ENCODE measurements at regions not wholly inside any gene's neighbourhood (a gene's known extent, or its start where the extent isn't known, plus 50 kb on each side); places are given as distances from the start of the nearest gene placed in this dataset.

GRCh38 chr2:174697255-174697654 is 67.0 kb downstream of the CHRNA1 start:
- POLR2A ChIA-PET = no interaction called here
- CTCF ChIA-PET = interaction anchor here (0.5 to 7.7 kb wide), 68 partner anchors 8 to 1400 kb away, joined by 3 to 146 read pairs (median 4); partner anchors contain the start of genes CHN1 and CHRNA1
- DNase-seq (ENCODE audit: low read depth, low spot score) = no peak
- Histone ChIP-seq H3K4me3 (ENCODE audit: low read depth, low read length) (no peak overlapping the region), H3K9me3 (ENCODE audit: control insufficient read depth, insufficient read depth, low read length) (peaks cover 6% of the 10 kb centered on the region; the same call in 1 of the 2 replicates), H3K27me3 (ENCODE audit: control insufficient read depth, insufficient read depth, low read length) (peaks cover 15% of the 10 kb centered on the region), H3K27ac (ENCODE audit: low read depth, low read length) (no peak overlapping the region)
- TF ChIP-seq, protein P1, sequence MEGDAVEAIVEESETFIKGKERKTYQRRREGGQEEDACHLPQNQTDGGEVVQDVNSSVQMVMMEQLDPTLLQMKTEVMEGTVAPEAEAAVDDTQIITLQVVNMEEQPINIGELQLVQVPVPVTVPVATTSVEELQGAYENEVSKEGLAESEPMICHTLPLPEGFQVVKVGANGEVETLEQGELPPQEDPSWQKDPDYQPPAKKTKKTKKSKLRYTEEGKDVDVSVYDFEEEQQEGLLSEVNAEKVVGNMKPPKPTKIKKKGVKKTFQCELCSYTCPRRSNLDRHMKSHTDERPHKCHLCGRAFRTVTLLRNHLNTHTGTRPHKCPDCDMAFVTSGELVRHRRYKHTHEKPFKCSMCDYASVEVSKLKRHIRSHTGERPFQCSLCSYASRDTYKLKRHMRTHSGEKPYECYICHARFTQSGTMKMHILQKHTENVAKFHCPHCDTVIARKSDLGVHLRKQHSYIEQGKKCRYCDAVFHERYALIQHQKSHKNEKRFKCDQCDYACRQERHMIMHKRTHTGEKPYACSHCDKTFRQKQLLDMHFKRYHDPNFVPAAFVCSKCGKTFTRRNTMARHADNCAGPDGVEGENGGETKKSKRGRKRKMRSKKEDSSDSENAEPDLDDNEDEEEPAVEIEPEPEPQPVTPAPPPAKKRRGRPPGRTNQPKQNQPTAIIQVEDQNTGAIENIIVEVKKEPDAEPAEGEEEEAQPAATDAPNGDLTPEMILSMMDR (IDR thresholded peaks at IDR 0.05; ENCODE audit: low read depth, low read length) = peak; percentile 93

- DNase-seq (ENCODE audit: low read depth, low spot score) = no peak
- H3K27ac ChIP-seq (ENCODE audit: low read depth, low read length) = no peak overlapping the region
- POLR2A ChIA-PET = no interaction called here
- H3K27me3 ChIP-seq (ENCODE audit: control insufficient read depth, insufficient read depth, low read length) = peaks cover 15% of the 10 kb centered on the region
- CTCF ChIA-PET = interaction anchor here (1.0 to 7.7 kb wide), 9 partner anchors 9 to 588 kb away, joined by 3 to 146 read pairs (median 10); no protein-coding TSS in a partner anchor
- TF ChIP-seq, protein P1 (IDR thresholded peaks at IDR 0.05; ENCODE audit: low read depth, low read length) = no peak
- peaks cover 6% of the 10 kb centered on the region; the same call in 1 of the 2 replicates for H3K9me3 ChIP-seq (ENCODE audit: control insufficient read depth, insufficient read depth, low read length)
- H3K4me3 ChIP-seq (ENCODE audit: low read depth, low read length) = no peak overlapping the region
Measured at GRCh38 chr2:174694920-174695319, 69.4 kb downstream of the CHRNA1 start.

DNA sequence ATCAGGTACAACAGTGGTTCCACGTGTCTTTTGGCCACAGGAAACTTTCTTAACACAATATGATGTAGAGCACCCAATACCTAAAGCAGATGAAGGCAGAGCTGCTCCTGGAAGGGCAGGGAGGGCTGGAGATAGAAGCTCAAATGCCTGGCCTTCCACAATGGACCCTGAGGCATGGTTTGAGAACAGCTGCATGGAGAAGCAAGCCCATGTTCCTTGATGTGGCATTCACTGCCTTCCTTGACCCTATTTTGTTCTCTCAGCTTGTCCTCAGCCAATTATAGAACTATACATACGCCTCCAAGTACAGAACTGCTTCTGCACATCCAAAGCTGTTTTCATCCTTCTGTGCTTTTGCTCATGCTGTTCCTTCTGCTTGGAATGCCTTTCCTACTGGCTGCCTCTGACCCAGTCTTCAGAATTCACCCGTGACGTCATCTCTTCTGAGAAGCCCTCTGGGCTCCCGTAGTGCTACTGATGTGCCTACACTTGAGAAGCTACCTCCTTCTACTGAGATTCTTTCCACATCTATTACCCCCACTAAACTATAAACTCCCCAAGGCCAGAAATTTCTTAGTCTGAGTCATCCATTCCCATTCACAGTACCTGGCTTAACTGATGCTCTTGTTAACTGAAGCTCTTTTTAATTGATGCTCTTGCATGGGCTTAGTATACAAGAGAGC is 69.9 kb downstream of the CHRNA1 start:
- peaks cover 15% of the 10 kb centered on the region for H3K27me3 ChIP-seq (ENCODE audit: control insufficient read depth, insufficient read depth, low read length)
- ChIA-PET CTCF (interaction anchor here (0.5 to 7.7 kb wide), 9 partner anchors 54 to 304 kb away, joined by 3 to 128 read pairs (median 5); no protein-coding TSS in a partner anchor), POLR2A (no interaction called here)
- DNase-seq (ENCODE audit: low read depth, low spot score) = no peak
- no peak overlapping the region for H3K4me3 ChIP-seq (ENCODE audit: low read depth, low read length)
- TF ChIP-seq, protein P1 (IDR thresholded peaks at IDR 0.05; ENCODE audit: low read depth, low read length) = no peak
- H3K9me3 ChIP-seq (ENCODE audit: control insufficient read depth, insufficient read depth, low read length) = peaks cover 6% of the 10 kb centered on the region; the same call in 1 of the 2 replicates
- H3K27ac ChIP-seq (ENCODE audit: low read depth, low read length) = no peak overlapping the region

DNA sequence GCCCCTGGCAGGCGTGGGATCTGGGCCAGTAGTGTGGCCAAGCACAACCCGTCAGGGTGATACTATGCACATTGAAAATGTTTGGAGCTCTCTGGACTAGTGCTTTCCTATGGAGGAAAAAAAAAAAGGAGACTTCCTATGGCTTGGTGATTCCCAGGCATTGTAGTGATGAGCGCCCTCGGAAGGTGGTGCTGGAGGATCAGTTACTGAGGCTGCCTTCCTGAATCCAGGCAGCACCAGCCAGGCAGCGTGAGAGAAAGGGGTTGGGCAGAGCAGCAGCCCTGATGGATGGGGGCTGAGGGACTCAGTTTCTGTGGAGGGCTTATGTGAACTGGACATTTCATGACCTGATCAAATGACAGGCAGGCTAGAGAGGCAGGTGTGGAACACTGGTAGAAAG is 70.9 kb downstream of the CHRNA1 start:
- peaks cover 6% of the 10 kb centered on the region; the same call in 1 of the 2 replicates for H3K9me3 ChIP-seq (ENCODE audit: control insufficient read depth, insufficient read depth, low read length)
- DNase-seq (ENCODE audit: low read depth, low spot score) = no peak
- peaks cover 15% of the 10 kb centered on the region for H3K27me3 ChIP-seq (ENCODE audit: control insufficient read depth, insufficient read depth, low read length)
- no peak overlapping the region for H3K27ac ChIP-seq (ENCODE audit: low read depth, low read length)
- ChIA-PET CTCF (interaction anchor here (1.5 to 1.7 kb wide), 2 partner anchors 115 to 231 kb away, joined by 5 to 6 read pairs; no protein-coding TSS in a partner anchor), POLR2A (no interaction called here)
- TF ChIP-seq, protein P1 (IDR thresholded peaks at IDR 0.05; ENCODE audit: low read depth, low read length) = no peak
- no peak overlapping the region for H3K4me3 ChIP-seq (ENCODE audit: low read depth, low read length)
